Left ventricle myocardium inferior (tissue), 1 donor: ENCODE measurements at regions not wholly inside any gene's neighbourhood (a gene's known extent, or its start where the extent isn't known, plus 50 kb on each side); places are given as distances from the start of the nearest gene placed in this dataset.
"Not testable (repeated sequence)": the region's sequence is repeated elsewhere in the genome, so short reads cannot be mapped to it uniquely, and the experiment has no call there.

ENCODE experiments used
- DNase-seq: peaks from one replicate; pipeline ENCODE4 v3.0.0-alpha.2; 2020
- H3K27ac ChIP-seq: fragments of 200-600 bp; replicated peaks from 2 replicates; pipeline ENCODE4 v1.8.0; 2021
- H3K27me3 ChIP-seq: fragments of 200-600 bp; 2 replicates; pipeline ENCODE4 v1.8.0; 2021; ENCODE audit warnings: low read depth
- H3K36me3 ChIP-seq: fragments of 200-600 bp; 2 replicates; pipeline ENCODE4 v1.8.0; 2021
- H3K4me1 ChIP-seq: fragments of 200-600 bp; 2 replicates; pipeline ENCODE4 v1.8.0; 2021
- H3K4me3 ChIP-seq: fragments of 200-600 bp; 2 replicates; pipeline ENCODE4 v1.8.0; 2021; ENCODE audit warnings: mild to moderate bottlenecking, moderate library complexity
- H3K9me3 ChIP-seq: fragments of 200-600 bp; replicated peaks from 2 replicates; pipeline ENCODE4 v1.8.0; 2021
- CTCF ChIP-seq: fragments of 200-600 bp; IDR thresholded peaks from 2 replicates; pipeline ENCODE4 v1.8.0; 2021; ENCODE audit warnings: antibody characterized with exemption, mild to moderate bottlenecking, borderline replicate concordance
- intact Hi-C: fragments of 100-400 bp; cut with micrococcal nuclease; formaldehyde crosslinking; loops from one replicate; pipeline ENCODE4 v1.11.0; 2022
- donor health status: DM: no; HTN: yes; CAD: no; lungs with severe emphysema.

- Histone ChIP-seq H3K4me1 (no peaks in the 10 kb centered on the region), H3K36me3 (no peaks in the 10 kb centered on the region), H3K4me3 (no peak overlapping the region), H3K27me3 (peaks cover 9% of the 10 kb centered on the region), H3K27ac (no peak overlapping the region), H3K9me3 (peaks cover 8% of the 10 kb centered on the region)
- TF ChIP-seq CTCF: no peak
- intact Hi-C loops: no loop called here
- no peak for DNase-seq
Observed at GRCh38 chr2:122034344-122034743, 278.9 kb downstream of the TSN start.

- intact Hi-C loops: no loop called here
- no peak for TF ChIP-seq CTCF
- Histone ChIP-seq H3K27ac (no peak overlapping the region), H3K9me3 (peaks cover 12% of the 10 kb centered on the region), H3K4me3 (no peak overlapping the region), H3K27me3 (peaks cover 9% of the 10 kb centered on the region), H3K36me3 (no peaks in the 10 kb centered on the region), H3K4me1 (no peaks in the 10 kb centered on the region)
- no peak for DNase-seq
Observed at GRCh38 chr2:122034777-122035176, 279.3 kb downstream of the TSN start.

GRCh38 chr2:122038816-122039215 is 283.4 kb downstream of the TSN start:
- H3K4me3 ChIP-seq, H3K27me3 ChIP-seq, H3K4me1 ChIP-seq, H3K27ac ChIP-seq, H3K36me3 ChIP-seq, DNase-seq, intact Hi-C loops: not testable (repeated sequence)
- peaks cover 18% of the 10 kb centered on the region for H3K9me3 ChIP-seq

GRCh38 chr2:122041455-122041854 is 286.0 kb downstream of the TSN start:
- Histone ChIP-seq H3K9me3 (peaks cover 18% of the 10 kb centered on the region), H3K4me1 (no peaks in the 10 kb centered on the region), H3K27me3 (peaks cover 3% of the 10 kb centered on the region), H3K27ac (no peak overlapping the region), H3K36me3 (no peaks in the 10 kb centered on the region), H3K4me3 (no peak overlapping the region)
- intact Hi-C loops: no loop called here
- no peak for TF ChIP-seq CTCF
- DNase-seq: no peak

- H3K27me3 ChIP-seq, DNase-seq, H3K9me3 ChIP-seq, H3K4me1 ChIP-seq, H3K4me3 ChIP-seq, H3K27ac ChIP-seq, intact Hi-C loops, H3K36me3 ChIP-seq: not testable (repeated sequence)
Observed at GRCh38 chr2:122051659-122052058, 296.2 kb downstream of the TSN start.

- peaks cover 6% of the 10 kb centered on the region for H3K27me3 ChIP-seq
- no peak for TF ChIP-seq CTCF
- no peak for DNase-seq
- H3K27ac ChIP-seq: no peak overlapping the region
- no peak overlapping the region for H3K4me3 ChIP-seq
- no peaks in the 10 kb centered on the region for H3K4me1 ChIP-seq
- no peaks in the 10 kb centered on the region for H3K36me3 ChIP-seq
- intact Hi-C loops: no loop called here
- no peaks in the 10 kb centered on the region for H3K9me3 ChIP-seq
Observed at GRCh38 chr2:122055521-122055931, 300.1 kb downstream of the TSN start.

GRCh38 chr2:122056853-122057252 is 301.4 kb downstream of the TSN start:
- H3K4me3 ChIP-seq: no peak overlapping the region
- H3K36me3 ChIP-seq: no peaks in the 10 kb centered on the region
- H3K27me3 ChIP-seq: peaks cover 6% of the 10 kb centered on the region
- no peaks in the 10 kb centered on the region for H3K9me3 ChIP-seq
- H3K27ac ChIP-seq: no peak overlapping the region
- no peaks in the 10 kb centered on the region for H3K4me1 ChIP-seq
- intact Hi-C loops: no loop called here
- no peak for TF ChIP-seq CTCF
- no peak for DNase-seq
